PC-9 (cell line): ENCODE measurements at regions not wholly inside any gene's neighbourhood (a gene's known extent, or its start where the extent isn't known, plus 50 kb on each side); places are given as distances from the start of the nearest gene placed in this dataset.

Experiments
- BruUV-seq: library from RNA; stranded (reverse); fragments of 400-500 nt; replicated peaks from 2 replicates; lab custom pipeline; 2021; lab: Mats Ljungman, UMichigan
- CTCF ChIA-PET: fragments of 300-600 bp; sonication (Branson Sonifier 250); formaldehyde crosslinking; loops from one replicate; lab custom pipeline; 2022; ENCODE audit warnings: antibody characterized with exemption; lab: Charles Lee
- POLR2A ChIA-PET: fragments of 300-600 bp; sonication (Branson Sonifier 250); formaldehyde crosslinking; loops from one replicate; lab custom pipeline; 2022; ENCODE audit warnings: antibody characterized with exemption; ENCODE audit not compliant: unreplicated experiment; lab: Charles Lee
- DNase-seq, 2 experiments: peaks; one replicate each; pipeline versions ENCODE4 v3.0.0 to v3.0.0-alpha.2; 2015 to 2022; ENCODE audit warnings: mixed read lengths in 1 of 2
- H2AFZ ChIP-seq: fragments of 200-600 bp; sonication (generic); 2 replicates; pipeline ENCODE4 v1.8.1; 2017; ENCODE audit warnings: antibody characterized with exemption
- H3F3A ChIP-seq: fragments of 200-600 bp; sonication (generic); 2 replicates; pipeline ENCODE4 v1.8.1; 2017; ENCODE audit warnings: antibody characterized with exemption, mild to moderate bottlenecking, low read depth; ENCODE audit not compliant: insufficient read depth
- H3K27ac ChIP-seq: fragments of 200-600 bp; sonication (generic); 2 replicates; pipeline ENCODE4 v1.6.1; 2016; ENCODE audit warnings: mixed run types
- H3K27me3 ChIP-seq: fragments of 200-600 bp; sonication (generic); 2 replicates; pipeline ENCODE4 v1.6.1; 2016; ENCODE audit warnings: low read depth, mixed run types; ENCODE audit not compliant: insufficient read depth
- H3K36me3 ChIP-seq: fragments of 200-600 bp; sonication (generic); 2 replicates; pipeline ENCODE4 v1.6.1; 2016; ENCODE audit warnings: low read depth, mixed run types
- H3K4me1 ChIP-seq: fragments of 200-600 bp; sonication (generic); replicated peaks from 2 replicates; pipeline ENCODE4 v1.6.1; 2016; ENCODE audit warnings: mixed run types; ENCODE audit not compliant: insufficient read depth
- H3K4me2 ChIP-seq: fragments of 200-600 bp; sonication (generic); 2 replicates; pipeline ENCODE4 v1.6.1; 2017; ENCODE audit warnings: mixed run types
- H3K4me3 ChIP-seq: fragments of 200-600 bp; sonication (generic); 2 replicates; pipeline ENCODE4 v1.6.1; 2016; ENCODE audit warnings: mixed run types
- H3K79me2 ChIP-seq: fragments of 200-600 bp; sonication (generic); 2 replicates; pipeline ENCODE4 v1.6.1; 2017; ENCODE audit warnings: low read depth, mixed run types
- H3K9me2 ChIP-seq: fragments of 200-600 bp; sonication (generic); 2 replicates; pipeline ENCODE4 v1.8.1; 2017; ENCODE audit warnings: mild to moderate bottlenecking; ENCODE audit not compliant: insufficient read depth
- H3K9me3 ChIP-seq: fragments of 200-600 bp; sonication (generic); 2 replicates; pipeline ENCODE4 v1.8.1; 2016; ENCODE audit warnings: low read depth; ENCODE audit not compliant: insufficient read depth
- H4K20me1 ChIP-seq: fragments of 200-600 bp; sonication (generic); 2 replicates; pipeline ENCODE4 v1.8.1; 2017; ENCODE audit not compliant: insufficient read depth
- CTCF ChIP-seq: fragments of 200-600 bp; sonication (generic); conservative IDR thresholded peaks from 2 replicates; pipeline ENCODE4 v1.6.1; 2017; ENCODE audit warnings: mixed run types, antibody characterized with exemption, mild to moderate bottlenecking, moderate library complexity
- EZH2 ChIP-seq: fragments of 200-600 bp; sonication (generic); IDR thresholded peaks from 2 replicates; pipeline ENCODE4 v1.8.0; 2017; ENCODE audit warnings: antibody characterized with exemption, low read depth
- intact Hi-C: fragments of 100-400 bp; cut with micrococcal nuclease; formaldehyde crosslinking; loops from one replicate; pipeline ENCODE4 v1.10.0; 2022; ENCODE audit not compliant: unreplicated experiment

- TF ChIP-seq EZH2 = no peak
- TF ChIP-seq CTCF = no peak
- no peak overlapping the region for H3K4me3 ChIP-seq
- BruUV-seq = no TSS peak
- H3K27me3 ChIP-seq = no peaks in the 10 kb centered on the region
- no peaks in the 10 kb centered on the region for H3K9me2 ChIP-seq
- H3K4me1 ChIP-seq = no peaks in the 10 kb centered on the region
- H3F3A ChIP-seq = no peaks in the 10 kb centered on the region
- ChIA-PET POLR2A (no interaction called here), CTCF (no interaction called here)
- no peak for DNase-seq
- H2AFZ ChIP-seq = no peak overlapping the region
- intact Hi-C loops = no loop called here
- no peaks in the 10 kb centered on the region for H3K36me3 ChIP-seq
- no peak overlapping the region for H3K4me2 ChIP-seq
- H3K79me2 ChIP-seq = no peaks in the 10 kb centered on the region
- H3K9me3 ChIP-seq = no peaks in the 10 kb centered on the region
- no peak overlapping the region for H3K27ac ChIP-seq
- H4K20me1 ChIP-seq = no peaks in the 10 kb centered on the region
Observed at GRCh38 chr13:62633448-62633847, 1217.8 kb upstream of the PCDH20 start.

- Histone ChIP-seq H3K9me2 (no peaks in the 10 kb centered on the region), H3K27ac (no peak overlapping the region), H3K9me3 (no peaks in the 10 kb centered on the region), H4K20me1 (no peaks in the 10 kb centered on the region), H3K27me3 (no peaks in the 10 kb centered on the region), H3K79me2 (no peaks in the 10 kb centered on the region), H3K36me3 (no peaks in the 10 kb centered on the region), H3F3A (no peaks in the 10 kb centered on the region), H3K4me3 (no peak overlapping the region), H2AFZ (no peak overlapping the region), H3K4me1 (no peaks in the 10 kb centered on the region), H3K4me2 (no peak overlapping the region)
- ChIA-PET CTCF (no interaction called here), POLR2A (no interaction called here)
- TF ChIP-seq EZH2 (no peak), CTCF (no peak)
- intact Hi-C loops = no loop called here
- BruUV-seq = no TSS peak
- DNase-seq = peak in 1 of 2 experiments; percentile 41
Observed at GRCh38 chr13:62631619-62632018, 1216.0 kb upstream of the PCDH20 start.

GRCh38 chr13:62631124-62631523 is 1215.5 kb upstream of the PCDH20 start:
- no peaks in the 10 kb centered on the region for H3K36me3 ChIP-seq
- no peaks in the 10 kb centered on the region for H3K9me3 ChIP-seq
- H3K4me2 ChIP-seq = no peak overlapping the region
- TF ChIP-seq EZH2 (no peak), CTCF (no peak)
- intact Hi-C loops = no loop called here
- H3K9me2 ChIP-seq = no peaks in the 10 kb centered on the region
- H2AFZ ChIP-seq = no peak overlapping the region
- no TSS peak for BruUV-seq
- H3K79me2 ChIP-seq = no peaks in the 10 kb centered on the region
- ChIA-PET CTCF (no interaction called here), POLR2A (no interaction called here)
- H3K27ac ChIP-seq = no peak overlapping the region
- no peaks in the 10 kb centered on the region for H3K27me3 ChIP-seq
- H3K4me1 ChIP-seq = no peaks in the 10 kb centered on the region
- H3F3A ChIP-seq = no peaks in the 10 kb centered on the region
- no peaks in the 10 kb centered on the region for H4K20me1 ChIP-seq
- no peak for DNase-seq
- no peak overlapping the region for H3K4me3 ChIP-seq
